Activated CD8-positive, alpha-beta memory T cell treated with anti-CD3 and anti-CD28 coated beads for 36 hours (primary cell): ENCODE measurements at regions not wholly inside any gene's neighbourhood (a gene's known extent, or its start where the extent isn't known, plus 50 kb on each side); places are given as distances from the start of the nearest gene placed in this dataset.
"Not testable (repeated sequence)": the region's sequence is repeated elsewhere in the genome, so short reads cannot be mapped to it uniquely, and the experiment has no call there.

Experiments used
- CTCF ChIA-PET: fragments of 350-600 bp; sonication (Branson Sonifier 250); formaldehyde crosslinking; loops from one replicate; lab custom pipeline; 2021; ENCODE audit warnings: antibody characterized with exemption; lab: Charles Lee
- POLR2A ChIA-PET: fragments of 350-600 bp; sonication (Branson Sonifier 250); formaldehyde crosslinking; loops from one replicate; lab custom pipeline; 2021; ENCODE audit warnings: antibody characterized with exemption; lab: Charles Lee

GRCh38 chr4:173475751-173476150 is 54.3 kb downstream of the HAND2 start:
- POLR2A ChIA-PET, result no interaction called here

GRCh38 chr4:173469622-173470021 is 60.4 kb downstream of the HAND2 start:
- POLR2A ChIA-PET, result no interaction called here
- CTCF ChIA-PET, result no interaction called here

More at GRCh38 chr4:173475751-173476150, 54.3 kb downstream of the HAND2 start:
- CTCF ChIA-PET, result no interaction called here

GRCh38 chr4:173468314-173468713 is 61.7 kb downstream of the HAND2 start:
- CTCF ChIA-PET, result no interaction called here

GRCh38 chr4:173466101-173466500 is 63.9 kb downstream of the HAND2 start:
- ChIA-PET POLR2A (no interaction called here), CTCF (no interaction called here)

More at GRCh38 chr4:173468314-173468713, 61.7 kb downstream of the HAND2 start:
- POLR2A ChIA-PET, result no interaction called here

GRCh38 chr4:173464481-173464880 is 65.5 kb downstream of the HAND2 start:
- ChIA-PET POLR2A (no interaction called here), CTCF (no interaction called here)

GRCh38 chr4:173463816-173464215 is 64.9 kb upstream of the SCRG1 start:
- CTCF ChIA-PET, result no interaction called here
- POLR2A ChIA-PET, result no interaction called here

GRCh38 chr4:173461170-173461569 is 62.3 kb upstream of the SCRG1 start:
- POLR2A ChIA-PET, result no interaction called here
- CTCF ChIA-PET, result no interaction called here

GRCh38 chr4:173459857-173460256 is 60.9 kb upstream of the SCRG1 start:
- CTCF ChIA-PET, result no interaction called here
- POLR2A ChIA-PET, result no interaction called here

- ChIA-PET POLR2A (no interaction called here), CTCF (no interaction called here)
Observed at GRCh38 chr4:173457893-173458292, 59.0 kb upstream of the SCRG1 start.

GRCh38 chr4:173451435-173451834 is 52.5 kb upstream of the SCRG1 start:
- POLR2A ChIA-PET, CTCF ChIA-PET: not testable (repeated sequence)

GRCh38 chr4:173450281-173450680 is 51.4 kb upstream of the SCRG1 start:
- ChIA-PET POLR2A (no interaction called here), CTCF (no interaction called here)

GRCh38 chr4:173449380-173449717 is 50.4 kb upstream of the SCRG1 start:
- CTCF ChIA-PET, result interaction anchor here (0.7 kb wide), 1 partner anchor 169 kb away, joined by 4 read pairs; no protein-coding TSS in a partner anchor

GRCh38 chr4:173448608-173449379 is 49.9 kb upstream of the SCRG1 start:
- CTCF ChIA-PET, result interaction anchor here (0.7 kb wide), 1 partner anchor 169 kb away, joined by 4 read pairs; no protein-coding TSS in a partner anchor
- POLR2A ChIA-PET, result no interaction called here

More at GRCh38 chr4:173449380-173449717, 50.4 kb upstream of the SCRG1 start:
- POLR2A ChIA-PET, result interaction anchor here (0.7 kb wide), 1 partner anchor 294 kb away, joined by 5 read pairs; no protein-coding TSS in a partner anchor
